CD4-positive, alpha-beta T cell treated with Interleukin-1 beta for 1 hour (primary cell): ENCODE measurements at regions not wholly inside any gene's neighbourhood (a gene's known extent, or its start where the extent isn't known, plus 50 kb on each side); places are given as distances from the start of the nearest gene placed in this dataset.
"Not testable (repeated sequence)": the region's sequence is repeated elsewhere in the genome, so short reads cannot be mapped to it uniquely, and the experiment has no call there.

Source experiments
- DNase-seq, 2 donors: peaks; one replicate each; pipeline ENCODE4 v3.0.0-alpha.2; 2020 to 2022

DNA sequence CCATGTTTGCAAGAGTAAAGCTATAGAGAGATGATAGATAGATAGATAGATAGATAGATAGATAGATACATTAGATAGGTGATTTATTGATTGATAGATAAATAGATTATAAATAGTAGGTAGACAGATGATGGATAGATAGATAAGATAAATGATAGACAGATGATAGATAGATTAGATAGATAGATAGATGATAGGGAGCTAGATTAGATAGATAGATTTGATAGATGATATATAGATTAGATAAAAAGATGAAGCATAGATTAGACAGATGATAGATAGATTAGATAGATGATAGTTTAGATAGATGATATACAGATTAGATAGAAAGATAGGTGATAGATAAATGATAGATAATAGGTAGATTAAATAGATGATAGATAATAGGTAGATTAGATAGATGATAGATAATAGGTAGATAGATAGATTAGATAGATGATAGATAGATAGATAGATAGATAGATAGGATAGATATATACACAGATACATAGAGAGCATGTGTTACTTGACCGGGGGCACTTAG lies 243.3 kb upstream of the FOXK1 start:
- DNase-seq = no peak

DNA sequence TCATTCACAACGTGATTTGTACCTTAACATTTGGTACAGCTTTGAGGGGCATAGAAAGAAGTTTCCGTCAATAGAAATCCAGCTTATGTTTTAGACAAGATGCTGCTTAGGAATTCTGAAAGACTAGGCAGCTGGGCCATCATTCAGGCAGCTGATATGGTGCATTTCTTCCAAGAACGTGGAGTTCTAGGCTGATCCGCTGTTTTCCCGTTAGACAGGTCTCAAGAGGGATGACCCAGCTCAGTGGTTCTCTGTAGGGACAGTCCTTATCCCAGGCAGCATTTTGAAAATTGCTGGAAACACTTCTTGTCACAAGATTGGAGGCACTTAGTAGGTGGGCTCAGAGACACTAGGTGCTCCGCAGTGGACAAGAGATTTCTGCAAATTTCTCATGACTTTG lies 242.7 kb upstream of the FOXK1 start:
- no peak for DNase-seq

DNA sequence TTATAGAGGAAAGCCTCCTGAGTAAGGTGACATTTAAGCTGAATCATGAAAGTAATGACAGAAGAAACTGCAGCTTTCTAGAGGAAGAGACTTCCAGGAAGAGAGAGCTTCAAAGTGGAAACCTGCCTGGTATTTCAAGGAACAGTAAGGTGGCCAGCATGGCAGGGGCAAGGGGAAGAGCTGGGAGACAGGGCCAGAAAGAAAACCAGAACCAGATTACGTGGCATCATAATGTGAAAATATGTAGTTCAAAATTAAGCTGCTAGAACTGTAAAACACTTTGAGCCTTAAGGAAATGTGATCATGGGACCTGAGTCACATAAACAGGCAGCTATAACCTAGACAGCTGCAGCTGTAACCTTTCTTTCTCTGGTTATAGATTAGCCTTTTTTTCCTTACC lies 238.0 kb upstream of the FOXK1 start:
- DNase-seq = no peak

DNA sequence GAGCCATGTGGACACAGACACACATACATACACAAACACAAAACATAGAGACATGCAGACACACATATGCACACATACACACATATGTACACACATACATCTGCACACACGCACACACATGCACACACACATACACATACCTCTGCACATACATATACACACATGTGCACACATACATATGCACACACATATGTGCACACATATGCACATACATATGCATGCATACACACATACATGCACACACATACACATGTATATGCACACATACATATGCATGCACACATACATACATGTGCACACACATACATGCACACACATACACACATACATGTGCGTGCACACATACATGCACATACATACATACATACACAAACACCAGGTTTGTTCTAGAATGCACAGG lies 236.3 kb upstream of the FOXK1 start:
- DNase-seq = no peak

DNA sequence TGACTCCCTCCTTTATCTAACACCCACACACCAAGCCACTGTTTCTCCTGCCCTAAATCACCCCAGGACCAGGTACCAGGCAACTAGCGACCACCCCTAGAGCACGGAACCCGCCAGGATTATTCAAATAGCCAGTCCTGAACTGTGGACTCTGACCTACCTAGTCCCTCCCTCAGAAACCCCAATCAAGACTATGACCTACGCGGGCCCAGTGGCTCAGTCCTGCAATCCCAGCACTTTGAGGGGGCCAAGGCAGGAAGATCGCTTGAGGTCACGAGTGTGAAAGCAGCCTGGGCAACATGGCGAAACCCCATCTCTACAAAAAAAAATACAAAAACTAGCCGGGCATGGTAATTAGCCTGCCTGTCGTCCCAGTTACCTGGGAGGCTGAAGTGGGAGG lies 232.8 kb upstream of the FOXK1 start:
- DNase-seq = no peak

GRCh38 chr7:4450483-4450882 lies 231.6 kb upstream of the FOXK1 start:
- no peak for DNase-seq

DNA sequence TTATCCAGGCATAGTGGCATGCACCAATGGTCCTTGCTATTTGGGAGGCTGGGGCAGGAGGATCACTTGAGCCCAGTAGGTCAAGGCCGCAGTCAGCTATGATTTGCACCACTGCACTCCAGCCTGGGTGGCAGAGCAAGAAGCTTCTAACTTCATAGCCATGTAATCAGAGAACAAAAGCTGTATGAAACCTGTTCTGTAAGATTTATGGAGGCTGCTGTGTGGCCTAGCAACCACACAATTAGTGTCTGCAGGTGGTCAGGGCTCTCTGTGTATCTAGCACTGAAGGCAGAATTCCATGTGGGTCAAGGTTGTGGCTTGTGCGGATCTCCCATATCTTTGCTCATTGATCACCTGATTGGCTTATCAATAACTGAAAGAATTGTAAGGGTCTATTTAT lies 221.5 kb upstream of the FOXK1 start:
- no peak for DNase-seq

GRCh38 chr7:4461531-4461930 lies 220.6 kb upstream of the FOXK1 start:
- no peak for DNase-seq

- no peak for DNase-seq
Observed at GRCh38 chr7:4468320-4469102, 213.6 kb upstream of the FOXK1 start.

DNA sequence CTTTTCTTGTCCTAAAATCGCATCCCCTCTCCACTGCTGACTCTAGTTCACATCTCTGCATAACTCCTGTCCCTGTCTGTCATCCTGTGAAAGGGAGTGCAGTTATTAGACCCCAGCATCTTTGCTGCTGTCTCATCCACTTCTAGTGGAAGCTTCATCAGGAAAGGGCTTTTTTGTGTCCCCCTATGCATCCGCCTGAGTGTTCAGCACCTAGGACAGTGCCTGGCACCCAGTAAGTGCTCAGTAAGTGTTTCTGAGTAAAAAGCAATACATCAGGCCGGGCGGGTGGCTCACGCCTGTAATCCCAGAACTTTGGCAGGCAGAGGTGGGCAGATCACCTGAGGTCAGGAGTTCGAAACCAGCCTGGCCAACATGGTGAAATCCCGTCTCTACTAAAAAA lies 211.8 kb upstream of the FOXK1 start:
- no peak for DNase-seq

DNA sequence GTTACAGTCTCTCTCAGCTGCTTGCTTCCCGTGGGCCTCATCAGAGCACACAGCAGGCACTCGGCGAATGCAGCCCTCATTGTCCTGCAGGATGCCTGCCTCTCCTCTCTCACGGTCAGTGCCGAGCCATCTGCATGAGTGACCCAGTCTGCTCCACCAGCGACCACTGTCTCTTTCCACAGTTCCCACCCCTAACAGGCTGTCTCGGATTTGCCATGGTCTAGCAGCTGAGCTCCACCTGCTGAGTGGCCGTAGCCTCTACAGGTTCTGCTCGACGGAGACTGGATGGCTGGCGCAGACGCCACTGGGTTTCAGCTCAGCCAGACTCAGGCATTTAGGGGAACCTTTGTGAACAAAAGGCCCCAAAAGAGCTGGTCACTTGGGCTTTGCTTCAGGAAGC lies 209.4 kb upstream of the FOXK1 start:
- DNase-seq = no peak

DNA sequence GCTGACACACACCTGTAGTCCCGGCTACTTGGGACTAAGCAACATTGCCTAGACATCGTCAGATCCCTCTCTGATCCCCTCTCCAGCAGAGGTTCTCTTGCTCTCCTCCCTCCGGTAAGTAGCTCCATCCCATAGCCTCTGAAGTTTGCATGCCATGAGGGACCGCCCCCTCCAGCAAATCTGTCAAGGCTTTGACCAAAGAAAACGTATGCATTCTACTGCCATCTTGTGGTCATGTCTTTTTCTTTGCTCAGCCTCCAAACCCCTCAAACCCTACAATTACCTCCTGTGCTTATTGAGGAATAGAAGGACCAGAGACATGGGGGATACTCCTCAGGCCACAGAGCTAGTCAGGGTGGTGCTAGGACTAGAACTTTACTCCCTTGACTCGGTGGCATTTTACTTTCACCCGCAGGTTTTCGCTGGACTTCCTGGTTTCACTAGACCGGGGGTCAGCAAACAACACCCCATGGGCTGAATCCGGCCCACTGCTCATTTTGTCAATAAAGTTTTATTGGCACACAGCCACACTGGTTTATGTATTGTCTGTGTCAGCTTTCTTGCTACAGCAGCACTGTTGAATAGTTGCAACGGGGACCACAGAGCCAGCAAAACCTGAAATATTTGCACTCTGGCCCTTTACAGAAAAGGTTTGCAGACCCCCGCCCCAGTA lies 202.6 kb upstream of the FOXK1 start:
- no peak for DNase-seq

- DNase-seq = not testable (repeated sequence)
Observed at GRCh38 chr7:4480131-4480530, 202.0 kb upstream of the FOXK1 start.

GRCh38 chr7:4483851-4484250 lies 198.2 kb upstream of the FOXK1 start:
- no peak for DNase-seq

- DNase-seq = no peak
Observed at GRCh38 chr7:4484545-4484944, 197.6 kb upstream of the FOXK1 start.

DNA sequence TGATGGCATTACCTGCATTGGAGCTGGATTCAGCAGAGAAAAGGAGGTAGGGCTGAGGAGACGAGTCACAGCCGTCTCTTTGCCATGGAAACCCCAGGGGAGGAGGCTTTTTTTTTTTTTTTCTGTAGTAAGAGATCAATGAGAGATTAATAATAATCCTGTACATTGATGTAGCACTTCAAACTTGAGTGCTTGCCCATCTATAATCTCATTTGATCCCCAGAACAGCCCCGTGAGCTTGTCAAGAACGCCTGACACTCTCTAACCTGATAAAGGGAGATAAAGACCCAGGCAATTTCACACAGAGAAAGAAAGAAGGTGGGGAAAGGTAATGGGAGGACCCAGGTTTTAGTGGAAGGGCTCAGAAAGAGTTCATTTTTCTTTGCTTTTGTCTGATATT lies 195.2 kb upstream of the FOXK1 start:
- DNase-seq = no peak

DNA sequence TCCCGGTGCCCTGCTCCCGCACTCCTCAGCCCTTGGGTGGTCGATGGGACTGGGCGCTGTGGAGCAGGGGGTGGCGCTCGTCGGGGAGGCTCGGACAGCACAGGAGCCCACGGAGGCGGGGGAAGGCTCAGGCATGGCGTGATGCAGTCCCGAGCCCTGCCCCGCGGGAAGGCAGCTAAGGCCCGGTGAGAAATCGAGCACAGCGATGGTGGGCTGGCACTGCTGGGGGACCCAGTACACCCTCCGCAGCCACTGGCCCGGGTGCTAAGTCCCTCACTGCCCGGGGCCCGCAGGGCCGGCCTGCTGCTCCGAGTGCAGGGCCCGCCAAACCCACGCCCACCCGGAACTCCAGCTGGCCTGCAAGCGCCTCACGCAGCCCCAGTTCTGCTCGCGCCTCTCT lies 185.2 kb upstream of the FOXK1 start:
- DNase-seq = not testable (repeated sequence)

DNA sequence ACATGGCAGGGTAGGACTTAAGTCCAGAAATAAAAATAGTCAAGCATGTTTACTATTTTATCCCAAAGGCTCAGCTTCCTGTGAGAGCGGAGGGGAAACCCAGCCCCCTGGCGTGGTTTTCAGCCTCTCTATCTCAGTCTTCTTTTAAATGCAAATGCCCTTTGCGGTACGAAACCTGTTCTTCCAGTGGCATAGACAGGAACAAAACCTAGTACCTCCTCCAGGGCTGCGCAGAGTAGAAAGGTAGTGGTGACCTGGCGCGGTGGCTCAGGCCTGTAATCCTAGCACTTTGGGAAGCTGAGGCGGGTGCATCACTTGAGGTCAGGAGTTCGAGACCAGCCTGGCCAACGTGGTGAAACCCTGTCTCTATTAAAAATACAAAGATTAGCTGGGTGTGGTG lies 181.3 kb upstream of the FOXK1 start:
- no peak for DNase-seq

DNA sequence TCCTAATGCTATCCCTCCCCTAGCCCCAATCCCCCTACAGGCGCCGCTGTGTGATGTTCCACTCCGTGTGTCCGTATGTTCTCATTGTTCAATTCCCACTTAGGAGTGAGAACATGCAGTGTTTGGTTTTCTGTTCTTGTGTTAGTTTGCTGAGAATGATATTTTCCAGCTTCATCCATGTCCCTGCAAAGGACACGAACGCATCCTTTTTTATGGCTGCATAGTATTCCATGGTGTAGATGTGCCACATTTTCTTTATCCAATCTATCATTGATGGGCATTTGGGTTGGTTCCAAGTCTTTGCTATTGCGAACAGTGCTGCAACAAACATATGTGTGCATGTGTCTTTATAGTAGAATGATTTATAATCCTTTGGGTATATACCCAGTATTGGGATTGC lies 174.2 kb upstream of the FOXK1 start:
- not testable (repeated sequence) for DNase-seq

- DNase-seq = no peak
Observed at GRCh38 chr7:4513450-4513849, 168.6 kb upstream of the FOXK1 start.

- no peak for DNase-seq
Observed at GRCh38 chr7:4519819-4520520, 162.1 kb upstream of the FOXK1 start.

- DNase-seq = no peak
Observed at GRCh38 chr7:4523219-4523618, 158.9 kb upstream of the FOXK1 start.

DNA sequence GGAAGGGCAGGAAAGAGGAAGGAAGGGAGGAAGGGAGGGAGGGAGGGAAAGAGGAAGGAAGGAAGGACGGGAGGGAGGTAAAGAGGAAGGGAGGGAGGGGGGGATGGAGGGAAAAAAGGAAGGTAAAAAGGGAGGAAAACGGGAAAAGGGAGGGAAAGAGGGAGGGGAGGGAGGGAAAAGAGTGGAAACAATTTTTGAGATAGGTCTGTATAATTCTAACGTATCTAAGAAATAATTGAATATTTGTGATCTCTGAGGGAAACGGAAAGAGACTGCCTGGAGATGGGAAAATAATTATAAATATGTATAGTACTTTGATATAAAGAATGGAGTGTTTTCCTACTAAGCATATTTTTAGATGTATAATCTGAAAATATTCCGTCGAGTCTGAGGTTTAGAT lies 158.2 kb upstream of the FOXK1 start:
- DNase-seq = no peak

- no peak for DNase-seq
Observed at GRCh38 chr7:4525884-4526283, 156.2 kb upstream of the FOXK1 start.
